ENCODE measurements at regions not wholly inside any gene's neighbourhood (a gene's known extent, or its start where the extent isn't known, plus 50 kb on each side); places are given as distances from the start of the nearest gene placed in this dataset.
A peak's percentile ranks its signal among the peaks of the same experiment; 100 is the strongest.

- peak in 2 of 3 donors; percentile 44 to 53 for DNase-seq
- peak; percentile 92 for ATAC-seq
- intact Hi-C loops (cut with DNase I, micrococcal nuclease), result no loop called here
Observed at GRCh38 chr9:110089681-110090370, 118.1 kb downstream of the C9orf152 start.

GRCh38 chr9:110092792-110093191, 115.2 kb downstream of the C9orf152 start:
- intact Hi-C loops (cut with DNase I, micrococcal nuclease), result no loop called here
- no peak for TF ChIP-seq CTCF (IDR thresholded peaks at IDR 0.05)
- DNase-seq, result no peak

More at GRCh38 chr9:110089681-110090370, 118.1 kb downstream of the C9orf152 start:
- no peaks in the 10 kb centered on the region for H3K9me3 ChIP-seq
- peaks cover 7% of the 10 kb centered on the region for H3K4me1 ChIP-seq (ENCODE audit: low read depth)
- no peak overlapping the region for H3K4me3 ChIP-seq
- H3K36me3 ChIP-seq (ENCODE audit: low read depth), result no peaks in the 10 kb centered on the region
- no peak for TF ChIP-seq CTCF (IDR thresholded peaks at IDR 0.05)

GRCh38 chr9:110093417-110093816, 114.5 kb downstream of the C9orf152 start:
- Histone ChIP-seq H3K4me3 (no peak overlapping the region), H3K4me1 (ENCODE audit: low read depth) (peaks cover 7% of the 10 kb centered on the region), H3K9me3 (no peaks in the 10 kb centered on the region), H3K36me3 (ENCODE audit: low read depth) (no peaks in the 10 kb centered on the region)
- intact Hi-C loops (cut with DNase I, micrococcal nuclease), result no loop called here
- ATAC-seq (no peak), DNase-seq (no peak)
- TF ChIP-seq CTCF (IDR thresholded peaks at IDR 0.05), result no peak

More at GRCh38 chr9:110092792-110093191, 115.2 kb downstream of the C9orf152 start:
- Histone ChIP-seq H3K9me3 (no peaks in the 10 kb centered on the region), H3K36me3 (ENCODE audit: low read depth) (no peaks in the 10 kb centered on the region), H3K4me1 (ENCODE audit: low read depth) (peaks cover 7% of the 10 kb centered on the region), H3K4me3 (no peak overlapping the region)
- ATAC-seq, result no peak

- intact Hi-C loops (cut with DNase I, micrococcal nuclease), result no loop called here
- Histone ChIP-seq H3K36me3 (ENCODE audit: low read depth) (no peaks in the 10 kb centered on the region), H3K4me1 (ENCODE audit: low read depth) (peaks cover 7% of the 10 kb centered on the region), H3K4me3 (no peak overlapping the region), H3K9me3 (no peaks in the 10 kb centered on the region)
- no peak for TF ChIP-seq CTCF (IDR thresholded peaks at IDR 0.05)
- no peak for DNase-seq
- ATAC-seq, result no peak
Observed at GRCh38 chr9:110093871-110094270, 114.1 kb downstream of the C9orf152 start.

GRCh38 chr9:110095161-110095595, 112.8 kb downstream of the C9orf152 start:
- ATAC-seq, result no peak
- no peak for TF ChIP-seq CTCF (IDR thresholded peaks at IDR 0.05)
- no peaks in the 10 kb centered on the region for H3K36me3 ChIP-seq (ENCODE audit: low read depth)
- intact Hi-C loops (cut with DNase I, micrococcal nuclease), result no loop called here
- no peak for DNase-seq
- no peaks in the 10 kb centered on the region for H3K4me1 ChIP-seq (ENCODE audit: low read depth)
- no peaks in the 10 kb centered on the region for H3K9me3 ChIP-seq
- no peak overlapping the region for H3K4me3 ChIP-seq

Data from mucosa of descending colon (tissue), 3 donors.